ENCODE measurements at regions not wholly inside any gene's neighbourhood (a gene's known extent, or its start where the extent isn't known, plus 50 kb on each side); places are given as distances from the start of the nearest gene placed in this dataset.

DNA sequence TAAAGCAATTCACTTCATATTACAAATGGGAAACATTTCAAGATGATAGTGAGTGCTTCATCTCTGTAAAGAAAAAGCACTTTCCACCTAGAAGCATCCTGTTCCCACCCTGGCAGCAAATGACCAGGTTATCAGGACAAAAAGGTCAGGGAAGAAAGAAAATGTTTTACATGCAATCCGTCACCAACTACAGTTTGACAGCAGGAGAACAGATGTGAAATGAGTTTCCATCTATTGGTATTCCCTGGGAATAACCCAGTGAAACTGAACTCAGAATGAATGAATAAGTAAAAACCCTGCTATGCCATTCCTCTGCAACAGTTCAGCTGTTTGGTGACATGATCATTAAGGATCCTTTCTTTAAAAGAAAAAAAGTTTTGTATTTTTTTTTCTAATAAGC, 67.6 kb downstream of the HTR1A start:
- H3K27me3 ChIP-seq, result no peaks in the 10 kb centered on the region
- H3K9me3 ChIP-seq, result no peaks in the 10 kb centered on the region
- H3K27ac ChIP-seq, result no peak overlapping the region
- no peaks in the 10 kb centered on the region for H3K36me3 ChIP-seq
- TF ChIP-seq, protein P1, sequence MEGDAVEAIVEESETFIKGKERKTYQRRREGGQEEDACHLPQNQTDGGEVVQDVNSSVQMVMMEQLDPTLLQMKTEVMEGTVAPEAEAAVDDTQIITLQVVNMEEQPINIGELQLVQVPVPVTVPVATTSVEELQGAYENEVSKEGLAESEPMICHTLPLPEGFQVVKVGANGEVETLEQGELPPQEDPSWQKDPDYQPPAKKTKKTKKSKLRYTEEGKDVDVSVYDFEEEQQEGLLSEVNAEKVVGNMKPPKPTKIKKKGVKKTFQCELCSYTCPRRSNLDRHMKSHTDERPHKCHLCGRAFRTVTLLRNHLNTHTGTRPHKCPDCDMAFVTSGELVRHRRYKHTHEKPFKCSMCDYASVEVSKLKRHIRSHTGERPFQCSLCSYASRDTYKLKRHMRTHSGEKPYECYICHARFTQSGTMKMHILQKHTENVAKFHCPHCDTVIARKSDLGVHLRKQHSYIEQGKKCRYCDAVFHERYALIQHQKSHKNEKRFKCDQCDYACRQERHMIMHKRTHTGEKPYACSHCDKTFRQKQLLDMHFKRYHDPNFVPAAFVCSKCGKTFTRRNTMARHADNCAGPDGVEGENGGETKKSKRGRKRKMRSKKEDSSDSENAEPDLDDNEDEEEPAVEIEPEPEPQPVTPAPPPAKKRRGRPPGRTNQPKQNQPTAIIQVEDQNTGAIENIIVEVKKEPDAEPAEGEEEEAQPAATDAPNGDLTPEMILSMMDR (IDR thresholded peaks at IDR 0.05), result no peak
- no peak overlapping the region for H3K9ac ChIP-seq (ENCODE audit: low read depth in 2 of 2, low read length in 2 of 2)
- intact Hi-C loops (cut with DNase I), result no loop called here
- no peaks in the 10 kb centered on the region for H3K4me1 ChIP-seq
- no peak for DNase-seq
- H3K4me3 ChIP-seq, result no peak overlapping the region

DNA sequence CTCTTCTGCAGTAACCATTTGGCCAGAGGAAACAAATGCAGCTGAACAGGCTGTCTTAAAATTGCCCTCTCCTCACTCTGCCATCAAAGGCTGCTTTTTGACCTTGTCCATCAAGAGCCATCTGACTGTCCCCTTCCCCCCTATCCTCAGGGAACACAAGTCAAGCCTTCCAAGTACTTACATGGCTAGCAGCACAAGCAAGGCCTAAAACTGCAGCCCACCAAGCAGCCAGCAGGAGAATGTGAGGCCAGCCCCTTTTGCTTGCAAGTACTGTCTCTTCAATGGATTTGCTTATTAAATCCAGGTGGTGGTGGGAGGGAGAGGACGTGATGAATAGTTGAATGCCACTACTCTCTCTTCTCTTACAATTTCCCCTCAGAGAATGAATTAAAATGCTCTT, 83.5 kb downstream of the HTR1A start:
- no peaks in the 10 kb centered on the region for H3K9me3 ChIP-seq
- no peak overlapping the region for H3K27ac ChIP-seq
- no peak overlapping the region for H3K4me3 ChIP-seq
- no peaks in the 10 kb centered on the region for H3K4me1 ChIP-seq
- TF ChIP-seq, protein P1 (IDR thresholded peaks at IDR 0.05), result no peak
- no peak for DNase-seq
- intact Hi-C loops (cut with DNase I), result no loop called here
- no peaks in the 10 kb centered on the region for H3K27me3 ChIP-seq
- H3K36me3 ChIP-seq, result no peaks in the 10 kb centered on the region
- no peak overlapping the region for H3K9ac ChIP-seq (ENCODE audit: low read depth in 2 of 2, low read length in 2 of 2)

DNA sequence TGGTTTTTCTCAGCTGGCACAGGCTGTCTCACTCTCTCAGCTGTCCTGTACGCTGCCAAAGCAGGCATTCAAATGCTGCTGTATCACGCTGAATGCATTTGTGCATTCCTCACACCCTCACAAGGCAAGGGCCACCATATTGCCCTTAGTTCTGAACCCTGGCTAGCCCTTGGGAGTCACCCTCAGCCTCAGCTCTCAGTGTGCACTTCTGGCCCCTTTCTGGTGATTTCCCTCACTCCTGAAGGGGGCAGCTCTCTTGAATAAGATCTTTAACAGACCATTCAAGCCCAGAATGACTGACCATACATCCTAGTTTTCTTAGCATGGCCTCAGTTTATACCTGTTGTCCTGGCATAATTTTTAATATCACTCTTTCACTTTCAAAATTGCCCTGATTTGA, 84.3 kb downstream of the HTR1A start:
- H3K9me3 ChIP-seq, result no peaks in the 10 kb centered on the region
- DNase-seq, result no peak
- no peak overlapping the region for H3K9ac ChIP-seq (ENCODE audit: low read depth in 2 of 2, low read length in 2 of 2)
- H3K4me1 ChIP-seq, result no peaks in the 10 kb centered on the region
- H3K27me3 ChIP-seq, result no peaks in the 10 kb centered on the region
- no peak overlapping the region for H3K4me3 ChIP-seq
- TF ChIP-seq, protein P1 (IDR thresholded peaks at IDR 0.05), result no peak
- intact Hi-C loops (cut with DNase I), result no loop called here
- H3K27ac ChIP-seq, result no peak overlapping the region
- H3K36me3 ChIP-seq, result no peaks in the 10 kb centered on the region

DNA sequence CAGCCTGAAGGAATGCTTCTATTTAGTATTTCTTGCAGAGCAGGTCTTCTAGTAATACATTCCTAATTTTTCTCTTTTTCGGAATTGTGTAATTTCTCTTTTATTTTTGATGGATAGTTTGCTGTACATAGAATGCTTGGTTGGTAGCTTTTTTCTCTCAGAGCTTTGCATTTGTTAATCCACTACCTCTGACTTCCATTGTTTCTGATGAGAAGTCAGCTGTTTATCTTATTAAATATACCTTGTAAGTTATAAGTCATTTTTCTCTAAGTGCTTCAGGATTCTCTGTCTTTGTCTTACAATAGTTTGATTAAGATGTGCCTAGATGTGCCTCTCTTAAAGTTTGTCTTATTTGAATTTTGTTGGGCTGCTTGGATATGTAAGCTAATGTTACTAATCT, 101.9 kb downstream of the HTR1A start:
- no peak overlapping the region for H3K27ac ChIP-seq
- no peak overlapping the region for H3K4me3 ChIP-seq
- intact Hi-C loops (cut with DNase I), result no loop called here
- H3K9ac ChIP-seq (ENCODE audit: low read depth in 2 of 2, low read length in 2 of 2), result no peak overlapping the region
- no peaks in the 10 kb centered on the region for H3K27me3 ChIP-seq
- H3K9me3 ChIP-seq, result no peaks in the 10 kb centered on the region
- no peak for DNase-seq
- no peaks in the 10 kb centered on the region for H3K4me1 ChIP-seq
- no peaks in the 10 kb centered on the region for H3K36me3 ChIP-seq
- TF ChIP-seq, protein P1 (IDR thresholded peaks at IDR 0.05), result no peak

DNA sequence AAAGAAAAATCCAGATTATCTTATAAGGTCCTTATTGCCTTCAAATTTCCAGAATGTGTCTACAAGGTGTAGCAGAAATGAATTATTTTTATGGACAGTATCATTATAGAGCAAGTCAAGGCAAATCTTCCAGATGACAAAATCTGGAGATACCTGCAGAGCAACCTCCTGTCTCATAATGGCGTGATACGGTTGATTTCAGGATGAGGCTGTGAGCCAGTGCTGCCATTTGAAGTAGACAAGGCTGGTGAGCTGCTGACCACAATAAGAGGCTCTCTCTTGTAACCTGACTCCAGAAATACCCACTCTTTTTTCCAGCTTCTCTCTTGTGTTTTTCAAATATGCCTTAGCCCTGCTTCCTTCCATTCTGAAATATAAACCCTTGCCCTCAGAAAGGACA, 108.2 kb downstream of the HTR1A start:
- Histone ChIP-seq H3K9ac (ENCODE audit: low read depth in 2 of 2, low read length in 2 of 2) (no peak overlapping the region), H3K4me1 (no peaks in the 10 kb centered on the region), H3K9me3 (no peaks in the 10 kb centered on the region), H3K27ac (no peak overlapping the region), H3K4me3 (no peak overlapping the region), H3K27me3 (no peaks in the 10 kb centered on the region), H3K36me3 (no peaks in the 10 kb centered on the region)
- intact Hi-C loops (cut with DNase I), result no loop called here
- TF ChIP-seq, protein P1 (IDR thresholded peaks at IDR 0.05), result no peak
- no peak for DNase-seq

DNA sequence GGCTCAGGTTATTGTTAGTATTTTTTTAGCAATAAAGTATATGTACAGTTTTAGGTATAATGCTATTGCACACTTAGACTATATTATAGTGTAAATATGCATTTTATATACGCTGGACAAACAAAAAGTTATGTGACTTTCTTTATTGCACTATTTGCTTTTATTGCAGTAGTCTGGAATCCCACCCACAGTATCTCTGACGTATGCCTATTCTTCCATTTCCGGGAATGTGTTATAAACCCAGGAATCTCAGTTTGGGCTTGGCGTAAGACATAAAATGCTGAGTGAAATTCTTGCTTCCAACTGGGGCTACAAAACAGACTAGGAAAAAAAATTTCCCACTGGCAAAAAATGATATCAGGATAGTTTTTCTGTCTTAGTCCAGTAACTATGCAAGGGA, 119.1 kb downstream of the HTR1A start:
- intact Hi-C loops (cut with DNase I), result loop anchor here (5.0 kb wide), 1 partner anchor 79 kb away; no protein-coding TSS in a partner anchor
- Histone ChIP-seq H3K27me3 (no peaks in the 10 kb centered on the region), H3K4me3 (no peak overlapping the region), H3K4me1 (no peaks in the 10 kb centered on the region), H3K9ac (ENCODE audit: low read depth in 2 of 2, low read length in 2 of 2) (no peak overlapping the region), H3K36me3 (no peaks in the 10 kb centered on the region), H3K27ac (no peak overlapping the region), H3K9me3 (no peaks in the 10 kb centered on the region)
- TF ChIP-seq, protein P1 (IDR thresholded peaks at IDR 0.05), result no peak
- DNase-seq, result peak; percentile 57

All from colonic mucosa (tissue), 4 donors.